NAMALWA (cell line): ENCODE measurements at regions not wholly inside any gene's neighbourhood (a gene's known extent, or its start where the extent isn't known, plus 50 kb on each side); places are given as distances from the start of the nearest gene placed in this dataset.
A peak's percentile ranks its signal among the peaks of the same experiment; 100 is the strongest.

ENCODE experiments used
- DNase-seq: peaks from one replicate; pipeline ENCODE4 v3.0.0-alpha.2; 2015; ENCODE audit warnings: low spot score

DNA sequence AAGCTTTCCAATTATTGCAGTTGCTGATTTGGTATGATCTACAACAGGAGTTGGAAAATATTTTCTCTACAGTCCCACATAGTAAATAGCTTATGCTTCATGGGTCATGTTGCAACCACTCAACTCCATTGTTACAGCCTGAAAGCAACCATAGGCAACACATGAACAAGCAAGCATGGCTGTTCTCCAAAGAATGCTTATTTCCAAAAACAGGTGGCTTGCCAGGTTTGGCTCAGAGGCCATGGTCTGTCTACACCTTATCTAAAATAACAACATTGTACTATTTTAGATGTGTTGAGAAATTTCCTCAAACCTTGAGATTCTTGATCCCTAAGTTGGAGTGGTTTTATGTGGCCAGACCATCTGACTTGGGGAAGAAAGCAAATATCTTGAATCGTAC lies 153.9 kb upstream of the MPPED2 start:
- DNase-seq: no peak

DNA sequence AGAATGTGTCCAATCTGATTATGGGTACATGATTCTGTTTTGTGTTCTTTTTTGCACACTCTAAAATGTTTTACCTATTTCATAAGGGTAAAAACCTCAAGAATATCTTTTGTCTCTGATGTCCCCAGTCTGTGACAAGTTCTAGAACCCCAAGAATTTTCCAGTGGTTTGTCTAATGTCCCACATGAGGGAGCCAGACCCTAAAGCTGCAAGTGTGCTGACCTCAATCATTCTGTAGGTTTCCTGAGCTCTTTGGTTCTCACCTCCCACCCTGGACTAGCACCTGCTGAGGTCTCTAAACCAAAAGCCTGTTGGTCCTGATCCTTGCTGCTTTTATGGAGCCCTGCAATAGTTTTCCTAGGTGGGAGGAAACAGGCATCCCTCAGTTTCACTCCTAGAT lies 149.8 kb upstream of the MPPED2 start:
- DNase-seq: no peak

DNA sequence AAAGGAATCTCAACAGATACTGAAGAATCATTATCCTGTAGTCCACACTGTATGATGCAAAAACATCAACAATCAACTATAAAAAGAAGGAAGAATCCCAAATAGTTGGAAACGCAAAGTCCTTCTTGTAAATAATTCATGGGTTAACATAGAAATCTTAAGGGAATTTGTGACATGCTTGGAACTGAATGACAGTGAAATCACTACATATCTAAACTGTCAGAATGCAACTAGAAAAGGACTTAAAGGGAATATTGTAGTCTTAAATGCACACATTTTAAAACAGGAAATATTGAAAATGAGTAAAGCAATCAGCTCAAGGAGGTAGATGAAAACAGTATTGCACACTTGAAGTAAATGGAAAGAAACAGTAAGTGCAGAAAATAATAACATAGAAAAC lies 147.6 kb upstream of the MPPED2 start:
- no peak for DNase-seq

DNA sequence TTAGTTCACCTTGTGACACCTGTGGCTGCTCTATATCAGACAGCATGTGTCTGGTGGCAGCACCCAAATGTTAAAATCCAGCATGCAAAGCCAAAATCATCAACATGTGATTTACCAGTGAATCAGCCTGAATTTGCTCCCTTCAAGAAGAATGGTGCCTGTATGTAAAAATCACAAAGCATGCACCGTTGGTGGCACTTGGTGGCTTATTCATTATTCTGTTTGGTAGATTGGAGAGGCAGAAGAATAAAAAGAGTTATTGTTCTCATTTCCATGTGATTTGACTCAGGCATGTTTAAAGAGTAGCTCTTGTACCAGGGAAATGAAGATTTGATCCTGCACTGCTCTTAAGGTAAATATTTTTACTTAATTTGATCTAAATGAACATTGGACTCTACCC lies 143.9 kb upstream of the MPPED2 start:
- DNase-seq: no peak

DNA sequence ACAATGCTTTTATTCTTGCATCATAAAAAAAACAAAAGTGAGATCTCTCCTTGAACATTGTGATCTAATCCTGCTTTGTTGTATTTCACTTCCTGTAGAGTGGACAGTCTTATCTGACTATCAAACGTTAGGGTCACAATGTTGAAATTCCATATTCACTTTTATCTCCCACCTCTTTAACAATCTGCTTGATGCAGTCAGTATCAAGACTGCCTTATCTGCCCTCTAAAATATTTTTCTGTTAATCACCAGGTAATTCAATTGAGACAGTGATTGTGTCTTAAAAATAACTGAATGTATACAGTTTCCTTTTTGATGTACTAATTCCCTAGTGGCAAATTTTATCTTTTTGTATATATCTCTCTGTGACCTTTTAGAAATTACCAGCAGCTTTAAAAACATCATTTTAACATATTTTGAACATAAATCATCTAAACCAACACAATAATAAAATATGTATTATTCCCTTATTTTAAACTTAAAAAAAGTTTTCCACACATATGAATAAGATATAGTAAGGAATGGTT lies 143.1 kb upstream of the MPPED2 start:
- no peak for DNase-seq

DNA sequence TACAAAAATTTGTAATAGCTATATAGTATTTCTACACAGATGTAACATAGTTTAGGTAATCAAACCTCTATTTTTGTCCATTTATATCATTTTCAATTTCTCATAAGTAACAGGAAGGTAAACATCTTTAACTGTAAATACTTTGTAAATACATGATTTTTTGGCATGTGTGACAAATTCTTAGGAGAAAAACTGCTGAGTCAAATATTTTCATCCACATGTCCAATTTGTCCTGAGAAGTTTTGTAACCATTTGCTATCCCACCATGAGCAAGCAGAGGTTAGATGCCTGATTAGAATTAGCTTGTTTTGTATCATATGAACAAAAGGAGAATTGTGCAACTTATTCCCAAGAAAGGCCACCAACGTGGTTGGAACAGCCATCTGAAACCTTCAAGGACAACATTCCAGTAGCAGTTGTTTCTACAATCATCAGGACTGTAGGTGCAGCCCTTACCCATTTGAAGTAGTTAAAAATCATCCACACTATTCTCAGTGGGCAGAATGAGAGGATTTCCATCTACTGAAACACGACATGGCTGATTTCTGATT lies 139.6 kb upstream of the MPPED2 start:
- DNase-seq: no peak

DNA sequence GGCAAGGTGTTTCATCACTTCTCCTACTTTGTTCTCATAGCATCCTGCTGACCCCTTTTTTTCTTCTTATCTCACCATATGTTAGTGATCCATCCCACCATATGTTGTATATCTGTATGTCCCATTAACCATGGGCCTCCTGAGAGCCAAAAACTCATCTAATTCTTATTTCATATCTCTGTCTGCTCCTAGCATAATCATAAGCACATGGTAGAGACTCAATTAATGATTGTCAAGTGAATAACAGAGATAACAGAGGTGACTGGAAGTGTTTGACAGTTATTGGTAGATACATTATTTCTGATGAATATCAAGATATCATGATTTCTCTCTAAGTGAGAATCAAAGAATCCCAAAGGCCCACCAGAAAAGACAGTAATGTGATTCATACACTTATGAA lies 138.1 kb upstream of the MPPED2 start:
- no peak for DNase-seq

DNA sequence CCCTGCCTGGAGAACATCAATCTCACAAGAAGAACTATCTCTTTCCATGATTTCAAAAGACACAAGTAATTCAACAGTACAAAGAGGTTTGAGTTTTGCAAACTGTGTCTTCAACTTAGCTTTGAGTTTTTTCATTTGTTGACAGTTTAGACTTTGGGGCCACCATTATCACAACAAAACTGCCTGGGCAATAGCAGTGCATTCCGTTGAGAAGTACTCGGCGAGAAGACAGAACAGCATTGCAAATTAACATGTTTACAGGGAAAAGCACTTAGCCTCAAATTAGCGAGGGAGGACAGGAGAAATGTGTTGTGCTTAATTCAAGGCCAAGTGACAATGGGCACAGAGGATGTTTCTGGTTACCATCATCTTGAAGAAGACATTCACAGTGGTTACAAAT lies 133.2 kb upstream of the MPPED2 start:
- DNase-seq: no peak

DNA sequence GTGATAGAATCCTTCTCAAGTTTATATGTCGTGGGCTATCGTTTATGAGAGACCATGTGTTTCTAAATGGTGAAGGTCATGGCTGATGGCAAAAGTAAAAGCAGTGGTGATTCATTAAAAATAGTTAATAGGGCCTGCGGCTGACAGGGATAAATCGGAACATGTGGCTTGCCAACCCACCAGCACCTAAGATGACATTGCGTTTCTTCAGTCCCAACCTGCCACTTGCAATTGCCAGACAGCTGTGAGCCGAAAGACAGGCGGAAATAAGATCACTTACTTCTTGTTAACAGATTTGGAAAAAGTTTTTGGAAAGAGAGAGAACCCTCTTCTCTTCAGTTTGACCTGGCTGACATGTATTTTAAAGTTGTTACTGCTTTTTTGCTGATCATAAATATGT lies 131.5 kb upstream of the MPPED2 start:
- no peak for DNase-seq

DNA sequence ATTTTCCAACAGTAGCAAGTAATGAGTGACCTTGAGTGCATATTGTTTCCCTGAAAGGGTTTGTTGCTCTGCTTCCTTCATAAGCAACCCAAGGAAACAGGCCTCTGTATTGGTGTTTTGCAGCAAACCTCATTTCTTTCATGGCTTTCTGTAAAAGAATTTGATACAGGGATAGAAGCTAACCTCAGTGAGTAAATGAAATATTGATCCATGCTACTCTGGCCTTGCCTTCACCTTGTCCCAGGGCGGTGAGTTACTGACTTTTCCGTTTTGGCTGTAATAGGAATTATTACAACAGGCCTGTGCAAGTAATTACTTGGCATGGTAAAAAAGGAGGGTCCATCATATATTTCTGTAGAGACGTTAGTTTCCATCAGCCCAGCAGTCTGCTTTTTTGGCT lies 130.9 kb upstream of the MPPED2 start:
- DNase-seq: no peak

DNA sequence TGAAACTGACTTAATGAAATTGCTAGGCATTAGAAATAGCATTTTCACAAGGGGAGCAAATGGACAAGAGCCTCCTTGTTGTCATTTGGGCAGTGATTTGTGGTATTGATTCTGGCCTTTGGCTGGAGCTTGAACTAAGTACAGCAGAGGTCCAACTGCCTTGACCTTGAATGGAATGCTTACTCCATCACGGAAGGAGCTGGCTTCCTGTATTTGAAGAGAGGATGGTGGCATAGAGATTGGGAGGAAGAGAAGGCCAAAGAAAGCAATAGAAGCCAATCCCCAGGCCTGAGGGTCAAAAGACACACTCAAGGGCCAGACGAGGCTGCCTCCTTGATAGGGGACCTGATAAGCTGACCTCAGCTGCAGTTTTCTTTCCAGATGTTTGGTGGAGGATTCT lies 126.6 kb upstream of the MPPED2 start:
- DNase-seq: no peak

DNA sequence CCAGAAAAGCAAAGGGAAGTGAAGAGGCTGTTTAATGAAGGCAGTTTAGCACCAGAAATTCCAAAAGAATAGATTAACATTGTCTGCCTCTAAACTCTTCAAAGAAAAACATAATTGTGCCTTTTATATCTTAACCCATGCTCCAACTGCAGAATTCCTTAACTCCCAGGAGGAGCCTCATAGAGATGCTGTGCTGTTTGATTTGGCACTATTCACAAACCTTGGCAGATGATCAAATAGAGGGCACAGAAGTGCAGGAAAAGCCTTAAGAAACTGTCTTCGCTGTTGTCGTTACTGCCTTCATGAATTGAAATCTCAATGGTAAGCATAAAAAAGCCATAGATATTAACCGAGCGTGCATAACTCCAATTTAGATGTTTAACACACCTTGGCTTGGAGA lies 124.1 kb upstream of the MPPED2 start:
- DNase-seq: no peak

DNA sequence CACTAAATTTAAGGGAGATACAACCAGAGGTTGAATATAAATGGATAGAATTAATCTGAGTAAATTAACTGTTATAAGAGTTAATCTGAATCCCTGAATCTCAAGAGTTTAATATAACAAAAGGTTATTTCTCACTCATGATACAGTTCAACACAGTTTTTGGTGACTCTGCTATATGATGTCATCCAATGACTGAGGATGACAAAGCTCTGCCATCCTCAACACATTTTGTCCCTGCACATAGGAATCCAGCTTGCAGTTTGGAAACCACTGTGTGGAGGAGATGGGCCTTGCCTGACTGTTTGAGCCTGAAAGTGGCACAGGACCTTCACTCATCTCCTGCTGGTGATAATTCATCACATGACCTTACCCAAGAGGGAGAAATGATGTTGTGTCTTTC lies 121.0 kb upstream of the MPPED2 start:
- no peak for DNase-seq

DNA sequence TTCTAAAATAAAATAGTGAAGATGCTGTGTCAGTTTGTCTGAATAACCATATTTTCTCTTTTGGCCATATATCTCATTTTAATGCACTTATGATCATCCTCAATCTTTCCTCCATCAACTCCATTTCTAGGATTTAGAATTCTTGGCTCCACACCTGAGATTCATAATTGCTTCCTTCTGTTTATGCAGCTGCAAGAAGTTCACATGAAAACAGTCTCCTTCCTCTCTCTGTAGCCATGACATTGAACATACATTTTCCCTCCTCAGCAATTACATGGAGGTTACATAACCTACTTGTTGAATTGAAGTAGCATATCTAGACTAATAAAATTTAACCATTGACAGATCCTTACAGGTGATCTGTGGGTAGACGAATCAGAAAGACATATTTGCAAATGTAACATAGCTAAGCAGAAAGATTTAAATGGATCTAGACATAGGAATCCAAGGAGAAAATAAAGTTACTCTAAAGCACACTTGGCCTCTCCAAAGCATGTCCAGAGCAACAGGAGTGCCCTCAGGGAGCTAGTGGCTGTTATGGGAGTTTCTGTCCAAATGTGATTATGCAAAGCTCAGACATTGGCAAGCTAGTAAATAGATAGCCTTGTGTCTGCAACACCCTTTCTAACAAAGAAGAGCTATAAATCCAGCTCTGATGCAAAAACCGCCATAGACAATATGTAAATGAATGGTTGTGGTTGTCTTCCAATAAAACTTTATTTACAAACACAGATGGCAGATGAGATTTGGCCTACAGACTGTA lies 119.9 kb upstream of the MPPED2 start:
- no peak for DNase-seq

DNA sequence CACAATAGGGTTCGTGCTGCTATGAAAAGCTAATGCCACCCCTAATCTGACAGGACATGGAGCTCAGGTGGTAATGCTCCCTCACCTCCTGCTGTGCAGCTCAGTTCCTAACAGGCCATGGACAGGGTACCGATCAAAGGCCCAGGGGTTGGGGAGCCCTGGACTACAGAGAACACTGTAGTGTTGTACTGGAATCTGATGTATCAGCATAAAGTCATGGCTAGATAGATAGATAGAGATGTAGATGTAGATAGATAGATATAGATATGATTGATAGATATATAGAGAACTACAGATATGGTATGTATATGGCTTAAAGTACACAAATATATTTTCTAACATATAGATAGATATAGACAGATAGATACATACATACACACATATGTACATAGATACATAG lies 112.3 kb upstream of the MPPED2 start:
- no peak for DNase-seq

DNA sequence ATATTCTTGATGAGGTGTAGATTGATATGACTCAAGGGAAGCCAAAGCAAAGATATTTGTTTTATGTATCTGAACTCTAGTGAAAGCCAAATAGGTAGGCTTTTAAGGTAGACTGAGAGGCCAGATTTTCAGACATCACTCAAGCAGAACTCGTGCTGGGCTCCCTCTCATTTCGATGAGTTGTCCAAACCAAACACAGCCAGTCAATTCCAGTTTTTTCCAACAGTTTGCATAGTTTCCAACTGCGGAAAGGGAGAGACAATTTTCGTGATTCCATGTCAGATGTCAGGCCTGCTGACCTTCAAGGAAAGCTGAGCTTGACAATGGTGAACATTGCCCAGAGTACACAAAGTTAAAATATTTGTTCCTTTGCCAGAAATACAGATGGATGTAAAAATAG lies 110.9 kb upstream of the MPPED2 start:
- no peak for DNase-seq

DNA sequence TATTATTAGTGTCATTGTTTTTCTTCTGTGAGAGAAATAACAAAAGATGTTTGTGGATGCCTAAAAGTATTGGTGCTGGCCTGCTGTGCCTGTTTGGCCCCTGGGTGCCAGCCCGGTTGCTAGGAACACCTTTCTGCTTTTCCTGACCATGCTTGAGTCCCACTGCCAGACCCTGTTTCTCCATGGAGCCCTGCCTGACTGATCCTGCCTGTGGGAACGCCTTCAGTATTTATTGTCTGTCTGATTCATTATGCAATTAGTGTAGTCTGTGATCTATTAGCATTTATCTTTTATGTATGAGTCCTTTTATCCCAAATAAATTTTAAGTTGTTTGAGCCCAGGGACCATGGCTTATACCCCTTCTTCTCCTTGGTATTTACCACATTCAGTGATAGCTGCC lies 98.6 kb upstream of the MPPED2 start:
- no peak for DNase-seq

DNA sequence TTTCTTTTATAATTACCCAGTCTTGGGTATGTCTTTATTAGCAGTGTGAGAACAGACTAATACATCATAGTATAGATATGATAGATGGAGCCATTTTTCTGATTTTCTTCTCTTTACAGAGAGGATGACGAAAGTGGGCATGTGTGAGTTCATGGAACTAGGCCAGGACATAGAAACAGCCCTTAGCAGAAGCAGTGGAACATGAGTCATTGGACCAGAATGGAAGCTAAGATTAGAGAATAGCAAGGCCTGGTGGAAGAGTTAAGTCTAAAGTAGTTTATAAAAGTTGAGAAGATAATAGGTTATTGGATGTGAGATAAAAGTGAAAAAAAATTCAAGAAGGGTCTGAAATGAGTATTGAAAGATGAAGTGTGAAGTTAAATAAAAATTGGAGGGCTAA lies 97.0 kb upstream of the MPPED2 start:
- DNase-seq: no peak

DNA sequence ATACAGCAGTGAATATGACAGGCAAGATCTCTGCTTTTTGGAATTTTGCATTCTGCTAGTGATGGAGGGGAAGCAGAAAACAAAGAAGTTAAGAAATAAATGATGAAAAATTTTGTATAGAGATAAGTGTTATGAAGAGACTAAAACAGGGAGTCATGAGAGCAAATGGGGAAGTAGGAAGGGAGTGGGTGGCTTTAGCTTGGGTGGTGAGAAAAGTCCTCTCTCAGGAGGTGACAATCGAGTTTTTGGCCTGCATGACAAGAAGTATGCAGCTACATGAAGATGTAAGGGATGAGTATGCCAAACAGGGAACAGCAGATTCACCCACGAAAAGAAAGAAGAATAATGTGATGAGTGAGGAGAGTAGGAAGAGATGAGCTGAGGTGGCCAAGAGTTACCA lies 80.7 kb upstream of the MPPED2 start:
- DNase-seq: no peak

DNA sequence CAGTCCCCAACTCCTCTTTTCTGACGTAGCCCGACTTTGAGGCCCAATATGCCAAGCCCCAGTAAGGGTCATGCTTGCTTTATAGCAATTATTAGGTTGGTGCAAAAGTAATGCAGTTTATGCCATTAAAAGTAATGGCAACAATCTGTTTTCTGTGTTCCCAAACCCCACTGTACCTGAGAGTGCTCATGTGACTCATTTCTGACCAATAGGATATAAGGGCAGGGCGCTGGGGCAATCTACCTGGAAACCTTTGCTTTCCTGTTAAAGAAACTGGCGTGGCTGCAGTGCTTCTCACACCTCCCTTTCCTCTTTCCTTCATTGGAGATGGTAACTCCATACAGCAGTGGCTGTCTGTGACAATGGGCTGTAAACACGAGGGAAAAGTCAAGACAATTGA lies 78.9 kb upstream of the MPPED2 start:
- no peak for DNase-seq

DNA sequence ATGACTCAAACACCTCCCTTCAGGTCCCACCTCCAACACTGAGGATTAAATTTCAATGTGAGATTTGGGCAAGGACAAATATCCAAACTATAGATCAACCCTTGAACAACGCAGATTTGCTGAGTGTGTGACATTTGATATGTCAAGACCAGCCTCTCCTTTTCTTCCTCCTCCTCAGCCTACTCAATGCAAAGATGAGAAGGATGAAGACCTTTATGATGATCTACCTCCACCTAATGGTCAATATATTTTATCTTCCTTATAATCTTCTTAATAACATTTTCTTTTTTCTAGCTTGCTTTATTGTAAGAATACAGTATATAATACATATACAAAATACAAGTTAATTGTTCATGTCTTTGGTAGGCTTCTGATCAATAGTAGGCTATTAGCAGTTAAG lies 67.5 kb upstream of the MPPED2 start:
- peak; percentile 13 for DNase-seq

DNA sequence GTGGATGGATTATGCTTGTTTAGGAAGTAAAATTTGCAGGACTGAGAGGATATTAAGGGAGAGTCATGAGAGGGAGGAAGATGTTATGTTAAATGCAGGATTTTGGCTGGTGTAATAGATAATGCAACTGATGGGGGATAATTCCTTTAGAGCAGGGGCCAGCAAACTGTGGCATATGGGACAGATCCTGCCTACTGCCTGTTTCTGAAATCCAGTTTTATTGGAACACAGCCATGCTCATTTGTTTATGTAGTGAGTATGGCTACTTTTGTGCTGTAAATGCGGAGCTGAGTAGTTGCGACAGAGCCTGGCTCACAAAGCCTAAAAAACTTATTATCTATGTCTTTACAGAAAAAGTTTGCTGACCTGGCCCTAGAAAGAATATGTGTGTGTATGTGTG lies 66.6 kb upstream of the MPPED2 start:
- DNase-seq: no peak

DNA sequence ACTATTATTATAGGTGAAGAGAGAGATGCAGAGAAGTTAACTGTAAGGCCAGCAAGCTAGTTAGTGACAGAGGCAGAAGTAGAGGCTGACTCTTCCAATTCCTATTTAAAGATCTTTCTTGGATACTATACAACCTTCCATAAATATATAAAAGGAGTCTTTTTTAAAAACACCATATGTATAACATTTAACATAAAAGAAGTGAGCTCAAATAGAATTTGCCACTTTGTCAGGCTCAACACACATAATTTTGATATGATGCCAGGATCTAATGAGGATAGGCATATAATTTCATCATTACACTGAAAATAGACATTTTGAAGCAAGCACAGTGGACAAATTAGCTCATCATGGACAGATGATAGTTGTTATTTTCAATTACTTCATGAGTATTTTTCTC lies 64.1 kb upstream of the MPPED2 start:
- no peak for DNase-seq
